OCI-LY3 (cell line): ENCODE measurements at regions not wholly inside any gene's neighbourhood (a gene's known extent, or its start where the extent isn't known, plus 50 kb on each side); places are given as distances from the start of the nearest gene placed in this dataset.
"Not testable (repeated sequence)": the region's sequence is repeated elsewhere in the genome, so short reads cannot be mapped to it uniquely, and the experiment has no call there.

Experiments
- CTCF ChIP-seq: fragments of 200-600, 300-600 bp; sonication (generic); IDR thresholded peaks from 2 replicates; pipeline ENCODE4 v1.5.1; 2014; ENCODE audit warnings: antibody characterized with exemption, low read length, low read depth
- EZH2phosphoT487 ChIP-seq: fragments of 200-600 bp; shearing (Covaris generic); IDR thresholded peaks from 2 replicates; pipeline ENCODE4 v1.6.1; 2018; ENCODE audit warnings: antibody characterized with exemption, mixed run types, low read depth

- TF ChIP-seq CTCF, EZH2phosphoT487: not testable (repeated sequence)
These were observed 87.1 kb downstream of the BTBD3 start for GRCh38 chr20:12004776-12005175.
